ENCODE measurements at regions not wholly inside any gene's neighbourhood (a gene's known extent, or its start where the extent isn't known, plus 50 kb on each side); places are given as distances from the start of the nearest gene placed in this dataset.
"Not testable (repeated sequence)": the region's sequence is repeated elsewhere in the genome, so short reads cannot be mapped to it uniquely, and the experiment has no call there.

- Mint-ChIP-seq H3K4me3 (no peak overlapping the region), H3K9me3 (no peaks in the 10 kb centered on the region), H3K27ac (no peak overlapping the region), H3K27me3 (peaks cover 11% of the 10 kb centered on the region), H3K4me1 (no peaks in the 10 kb centered on the region), H3K36me3 (no peaks in the 10 kb centered on the region)
- ATAC-seq = no peak
Observed at GRCh38 chr5:102670224-102670836, 84.8 kb upstream of the PAM start.

- not testable (repeated sequence) for H3K4me3 Mint-ChIP-seq, ATAC-seq, H3K4me1 Mint-ChIP-seq, H3K9me3 Mint-ChIP-seq, H3K36me3 Mint-ChIP-seq, H3K27ac Mint-ChIP-seq
- peaks cover 11% of the 10 kb centered on the region for H3K27me3 Mint-ChIP-seq
Observed at GRCh38 chr5:102671033-102671734, 83.9 kb upstream of the PAM start.

GRCh38 chr5:102678267-102679058 is 76.6 kb upstream of the PAM start:
- no peak overlapping the region for H3K4me3 Mint-ChIP-seq
- no peak overlapping the region for H3K27ac Mint-ChIP-seq
- H3K9me3 Mint-ChIP-seq = no peaks in the 10 kb centered on the region
- H3K27me3 Mint-ChIP-seq = no peaks in the 10 kb centered on the region
- H3K4me1 Mint-ChIP-seq = no peaks in the 10 kb centered on the region
- ATAC-seq = no peak
- H3K36me3 Mint-ChIP-seq = no peaks in the 10 kb centered on the region

GRCh38 chr5:102681403-102681983 is 73.6 kb upstream of the PAM start:
- H3K4me1 Mint-ChIP-seq = no peaks in the 10 kb centered on the region
- H3K27me3 Mint-ChIP-seq = no peaks in the 10 kb centered on the region
- H3K9me3 Mint-ChIP-seq = no peaks in the 10 kb centered on the region
- H3K4me3 Mint-ChIP-seq = no peak overlapping the region
- ATAC-seq = no peak
- no peaks in the 10 kb centered on the region for H3K36me3 Mint-ChIP-seq
- H3K27ac Mint-ChIP-seq = no peak overlapping the region

GRCh38 chr5:102682101-102682647 is 72.9 kb upstream of the PAM start:
- no peak overlapping the region for H3K4me3 Mint-ChIP-seq
- no peaks in the 10 kb centered on the region for H3K9me3 Mint-ChIP-seq
- no peaks in the 10 kb centered on the region for H3K36me3 Mint-ChIP-seq
- H3K27ac Mint-ChIP-seq = no peak overlapping the region
- no peak for ATAC-seq
- no peaks in the 10 kb centered on the region for H3K27me3 Mint-ChIP-seq
- H3K4me1 Mint-ChIP-seq = no peaks in the 10 kb centered on the region

- not testable (repeated sequence) for H3K27me3 Mint-ChIP-seq, H3K4me3 Mint-ChIP-seq, H3K4me1 Mint-ChIP-seq, ATAC-seq, H3K36me3 Mint-ChIP-seq, H3K9me3 Mint-ChIP-seq, H3K27ac Mint-ChIP-seq
Observed at GRCh38 chr5:102688076-102688475, 67.0 kb upstream of the PAM start.

- not testable (repeated sequence) for ATAC-seq, H3K9me3 Mint-ChIP-seq, H3K4me1 Mint-ChIP-seq, H3K4me3 Mint-ChIP-seq, H3K36me3 Mint-ChIP-seq, H3K27ac Mint-ChIP-seq, H3K27me3 Mint-ChIP-seq
Observed at GRCh38 chr5:102688581-102689342, 66.3 kb upstream of the PAM start.

GRCh38 chr5:102690910-102691309 is 64.2 kb upstream of the PAM start:
- Mint-ChIP-seq H3K9me3 (peaks cover 2% of the 10 kb centered on the region), H3K36me3 (no peaks in the 10 kb centered on the region), H3K27ac (no peak overlapping the region), H3K4me3 (no peak overlapping the region), H3K27me3 (peaks cover 9% of the 10 kb centered on the region), H3K4me1 (no peaks in the 10 kb centered on the region)
- ATAC-seq = no peak

- Mint-ChIP-seq H3K9me3 (peaks cover 2% of the 10 kb centered on the region), H3K36me3 (no peaks in the 10 kb centered on the region), H3K27me3 (peaks cover 9% of the 10 kb centered on the region), H3K4me3 (no peak overlapping the region), H3K4me1 (no peaks in the 10 kb centered on the region), H3K27ac (no peak overlapping the region)
- ATAC-seq = no peak
Observed at GRCh38 chr5:102691434-102691833, 63.7 kb upstream of the PAM start.

- H3K27me3 Mint-ChIP-seq = no peaks in the 10 kb centered on the region
- ATAC-seq = no peak
- no peaks in the 10 kb centered on the region for H3K36me3 Mint-ChIP-seq
Observed at GRCh38 chr5:102700120-102700831, 54.8 kb upstream of the PAM start.

GRCh38 chr5:102700916-102701315 is 54.2 kb upstream of the PAM start:
- Mint-ChIP-seq H3K27ac (no peak overlapping the region), H3K36me3 (no peaks in the 10 kb centered on the region), H3K9me3 (no peaks in the 10 kb centered on the region), H3K4me1 (no peaks in the 10 kb centered on the region), H3K27me3 (no peaks in the 10 kb centered on the region), H3K4me3 (no peak overlapping the region)
- ATAC-seq = no peak

More at GRCh38 chr5:102700120-102700831, 54.8 kb upstream of the PAM start:
- Mint-ChIP-seq H3K4me1 (no peaks in the 10 kb centered on the region), H3K27ac (no peak overlapping the region), H3K4me3 (no peak overlapping the region), H3K9me3 (no peaks in the 10 kb centered on the region)

GRCh38 chr5:102701748-102702147 is 53.4 kb upstream of the PAM start:
- no peaks in the 10 kb centered on the region for H3K36me3 Mint-ChIP-seq
- H3K27me3 Mint-ChIP-seq = no peaks in the 10 kb centered on the region
- no peak for ATAC-seq
- H3K4me1 Mint-ChIP-seq = no peaks in the 10 kb centered on the region
- no peak overlapping the region for H3K4me3 Mint-ChIP-seq
- H3K9me3 Mint-ChIP-seq = no peaks in the 10 kb centered on the region
- no peak overlapping the region for H3K27ac Mint-ChIP-seq

Measured in stimulated activated memory B cell treated with anti-CD40 and anti-IgM and Interleukin-4, amounts not matched to agents 10 μg/mL and 1 μg/mL and 100 μg/mL, for 72 hours (primary cell).